AML-193 (cell line): ENCODE measurements at regions not wholly inside any gene's neighbourhood (a gene's known extent, or its start where the extent isn't known, plus 50 kb on each side); places are given as distances from the start of the nearest gene placed in this dataset.
"Not testable (repeated sequence)": the region's sequence is repeated elsewhere in the genome, so short reads cannot be mapped to it uniquely, and the experiment has no call there.

ENCODE experiments used
- DNase-seq, 2 experiments: peaks; one replicate each; lab custom pipeline; 2025; lab: John Stamatoyannopoulos, UW

- not testable (repeated sequence) for DNase-seq
Measured at GRCh38 chr9:22508354-22508753, 61.7 kb downstream of the DMRTA1 start.

- DNase-seq: no peak
Measured at GRCh38 chr9:22508790-22509189, 62.2 kb downstream of the DMRTA1 start.

- DNase-seq: no peak
Measured at GRCh38 chr9:22512495-22512894, 65.9 kb downstream of the DMRTA1 start.

GRCh38 chr9:22514871-22515270, 68.2 kb downstream of the DMRTA1 start:
- DNase-seq: no peak

GRCh38 chr9:22522206-22522740, 75.6 kb downstream of the DMRTA1 start:
- DNase-seq: no peak

- peak; percentile 38 to 39 for DNase-seq
Measured at GRCh38 chr9:22528485-22528884, 81.9 kb downstream of the DMRTA1 start.

GRCh38 chr9:22529426-22530199, 83.0 kb downstream of the DMRTA1 start:
- DNase-seq: no peak

GRCh38 chr9:22535780-22536179, 89.2 kb downstream of the DMRTA1 start:
- DNase-seq: no peak

- no peak for DNase-seq
Measured at GRCh38 chr9:22537721-22538120, 91.1 kb downstream of the DMRTA1 start.

GRCh38 chr9:22548625-22549024, 102.0 kb downstream of the DMRTA1 start:
- no peak for DNase-seq

- no peak for DNase-seq
Measured at GRCh38 chr9:22574740-22575139, 128.1 kb downstream of the DMRTA1 start.

- no peak for DNase-seq
Measured at GRCh38 chr9:22580788-22581187, 134.2 kb downstream of the DMRTA1 start.

- DNase-seq: no peak
Measured at GRCh38 chr9:22582221-22582620, 135.6 kb downstream of the DMRTA1 start.

GRCh38 chr9:22588918-22589317, 142.3 kb downstream of the DMRTA1 start:
- no peak for DNase-seq

GRCh38 chr9:22590336-22591033, 143.9 kb downstream of the DMRTA1 start:
- DNase-seq: no peak

GRCh38 chr9:22595805-22596204, 149.2 kb downstream of the DMRTA1 start:
- no peak for DNase-seq

GRCh38 chr9:22617156-22617555, 170.5 kb downstream of the DMRTA1 start:
- no peak for DNase-seq

- DNase-seq: no peak
Measured at GRCh38 chr9:22622815-22623214, 176.2 kb downstream of the DMRTA1 start.

- DNase-seq: no peak
Measured at GRCh38 chr9:22623236-22623635, 176.6 kb downstream of the DMRTA1 start.

- DNase-seq: no peak
Measured at GRCh38 chr9:22625540-22625939, 178.9 kb downstream of the DMRTA1 start.

GRCh38 chr9:22643541-22643940, 196.9 kb downstream of the DMRTA1 start:
- DNase-seq: no peak

- no peak for DNase-seq
Measured at GRCh38 chr9:22645893-22646292, 199.3 kb downstream of the DMRTA1 start.

GRCh38 chr9:22649384-22649783, 202.8 kb downstream of the DMRTA1 start:
- DNase-seq: no peak
